ENCODE measurements at regions not wholly inside any gene's neighbourhood (a gene's known extent, or its start where the extent isn't known, plus 50 kb on each side); places are given as distances from the start of the nearest gene placed in this dataset.

GRCh38 chr2:105150231-105150630 lies 91.3 kb upstream of the GPR45 start:
- H3K4me3 ChIP-seq (replicated peaks in 1 of 2; ENCODE audit: low read depth in 2 of 2, low read length in 2 of 2), result no peak overlapping the region
- TF ChIP-seq CTCF (IDR thresholded peaks at IDR 0.05; ENCODE audit: low read depth, low read length), result no peak
- DNase-seq (ENCODE audit: low read depth in 2 of 2), result no peak

- TF ChIP-seq CTCF (IDR thresholded peaks at IDR 0.05; ENCODE audit: low read depth, low read length), result no peak
- H3K4me3 ChIP-seq (replicated peaks in 1 of 2; ENCODE audit: low read depth in 2 of 2, low read length in 2 of 2), result no peak overlapping the region
- no peak for DNase-seq (ENCODE audit: low read depth in 2 of 2)
Measured at GRCh38 chr2:105154119-105154818, 87.3 kb upstream of the GPR45 start.

GRCh38 chr2:105156166-105156565 lies 85.4 kb upstream of the GPR45 start:
- DNase-seq (ENCODE audit: low read depth in 2 of 2), result no peak
- TF ChIP-seq CTCF (IDR thresholded peaks at IDR 0.05; ENCODE audit: low read depth, low read length), result no peak
- H3K4me3 ChIP-seq (replicated peaks in 1 of 2; ENCODE audit: low read depth in 2 of 2, low read length in 2 of 2), result no peak overlapping the region

GRCh38 chr2:105158002-105158401 lies 83.5 kb upstream of the GPR45 start:
- no peak for TF ChIP-seq CTCF (IDR thresholded peaks at IDR 0.05; ENCODE audit: low read depth, low read length)
- DNase-seq (ENCODE audit: low read depth in 2 of 2), result no peak
- no peak overlapping the region for H3K4me3 ChIP-seq (replicated peaks in 1 of 2; ENCODE audit: low read depth in 2 of 2, low read length in 2 of 2)

GRCh38 chr2:105166688-105167087 lies 74.9 kb upstream of the GPR45 start:
- no peak for DNase-seq (ENCODE audit: low read depth in 2 of 2)
- no peak for TF ChIP-seq CTCF (IDR thresholded peaks at IDR 0.05; ENCODE audit: low read depth, low read length)

GRCh38 chr2:105168543-105168942 lies 73.0 kb upstream of the GPR45 start:
- DNase-seq (ENCODE audit: low read depth in 2 of 2), result no peak
- no peak for TF ChIP-seq CTCF (IDR thresholded peaks at IDR 0.05; ENCODE audit: low read depth, low read length)
- H3K4me3 ChIP-seq (replicated peaks in 1 of 2; ENCODE audit: low read depth in 2 of 2, low read length in 2 of 2), result no peak overlapping the region

More at GRCh38 chr2:105166688-105167087, 74.9 kb upstream of the GPR45 start:
- H3K4me3 ChIP-seq (replicated peaks in 1 of 2; ENCODE audit: low read depth in 2 of 2, low read length in 2 of 2), result no peak overlapping the region

- no peak overlapping the region for H3K4me3 ChIP-seq (replicated peaks in 1 of 2; ENCODE audit: low read depth in 2 of 2, low read length in 2 of 2)
- no peak for DNase-seq (ENCODE audit: low read depth in 2 of 2)
- no peak for TF ChIP-seq CTCF (IDR thresholded peaks at IDR 0.05; ENCODE audit: low read depth, low read length)
Measured at GRCh38 chr2:105175231-105175630, 66.3 kb upstream of the GPR45 start.
